ENCODE measurements at regions not wholly inside any gene's neighbourhood (a gene's known extent, or its start where the extent isn't known, plus 50 kb on each side); places are given as distances from the start of the nearest gene placed in this dataset.

DNA sequence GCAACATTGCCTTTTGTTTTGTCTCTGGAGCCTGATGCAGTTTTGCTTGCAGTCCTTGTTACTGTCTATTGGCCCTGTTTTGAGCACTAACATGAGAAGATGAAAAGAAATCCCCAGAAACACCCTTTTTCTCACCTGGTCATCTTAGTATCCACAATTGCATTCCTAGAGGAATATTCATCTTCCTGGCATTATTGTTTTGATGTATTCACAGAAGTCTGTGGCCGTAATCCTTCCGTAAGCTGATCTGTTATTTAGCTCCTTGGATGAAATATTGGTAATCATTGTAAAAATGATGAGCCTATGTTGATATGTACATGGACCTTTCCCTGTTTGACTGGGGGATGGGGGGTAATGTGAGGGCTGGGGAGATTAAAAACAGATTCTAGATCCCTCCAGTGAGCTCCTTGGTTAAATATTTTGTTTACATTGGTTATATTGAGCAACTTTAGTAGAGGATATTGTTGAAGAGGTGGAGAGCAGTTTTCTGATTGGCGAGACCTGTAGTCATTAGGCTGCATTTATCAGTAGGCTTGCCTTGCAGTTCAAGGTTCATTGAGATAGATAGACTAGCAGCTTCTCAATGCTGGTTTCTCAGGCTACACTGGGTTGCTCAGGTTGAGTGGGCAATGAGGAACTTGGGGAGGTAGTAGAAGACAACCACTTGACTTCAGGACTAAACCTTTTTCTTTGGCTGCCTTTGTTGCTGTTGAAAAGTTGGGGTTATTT lies 117.5 kb downstream of the MACIR start:
- no peak for DNase-seq (ENCODE audit: low read depth)

DNA sequence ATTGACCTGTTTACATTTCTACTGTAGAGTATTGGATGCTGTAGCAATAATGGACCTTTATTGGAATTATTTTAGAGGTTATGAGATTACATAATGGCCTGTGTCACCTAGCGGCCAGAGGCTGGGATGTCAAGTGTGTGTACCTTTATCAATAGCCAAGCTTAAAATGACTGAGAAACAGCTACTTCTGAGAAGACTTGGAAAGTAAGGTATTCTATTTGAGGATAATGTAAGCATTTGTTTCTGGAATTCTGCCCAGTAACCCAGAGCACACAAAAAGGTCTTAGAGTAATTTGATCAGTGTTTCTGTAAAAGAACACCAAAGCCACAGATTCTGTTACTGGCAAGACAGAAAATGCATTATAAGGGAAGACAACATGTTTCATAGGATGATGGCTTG lies 116.8 kb downstream of the MACIR start:
- DNase-seq (ENCODE audit: low read depth): no peak

DNA sequence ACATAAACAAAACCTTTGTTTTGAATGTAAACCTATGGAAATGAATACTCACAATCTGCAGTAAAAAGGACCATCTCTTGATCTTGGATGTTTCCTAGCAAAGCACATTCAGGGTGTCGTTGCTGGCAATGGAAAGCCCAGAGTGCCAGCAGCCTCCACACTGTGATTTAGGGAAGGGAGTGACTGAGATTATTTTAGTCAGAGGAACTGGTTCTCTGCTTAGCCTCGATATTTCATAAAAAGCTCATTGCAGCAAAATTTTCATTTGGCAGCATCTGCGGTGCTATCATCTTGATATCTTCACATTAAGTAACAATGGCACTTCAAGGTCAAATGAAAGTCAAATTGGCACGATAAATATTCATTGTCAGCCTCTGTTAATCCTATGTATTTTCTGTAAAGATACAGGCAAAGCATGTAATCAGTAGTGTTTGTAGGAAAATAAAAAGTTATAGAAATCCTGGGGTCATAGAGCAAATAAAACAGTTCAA lies 116.0 kb downstream of the MACIR start:
- no peak for DNase-seq (ENCODE audit: low read depth)

DNA sequence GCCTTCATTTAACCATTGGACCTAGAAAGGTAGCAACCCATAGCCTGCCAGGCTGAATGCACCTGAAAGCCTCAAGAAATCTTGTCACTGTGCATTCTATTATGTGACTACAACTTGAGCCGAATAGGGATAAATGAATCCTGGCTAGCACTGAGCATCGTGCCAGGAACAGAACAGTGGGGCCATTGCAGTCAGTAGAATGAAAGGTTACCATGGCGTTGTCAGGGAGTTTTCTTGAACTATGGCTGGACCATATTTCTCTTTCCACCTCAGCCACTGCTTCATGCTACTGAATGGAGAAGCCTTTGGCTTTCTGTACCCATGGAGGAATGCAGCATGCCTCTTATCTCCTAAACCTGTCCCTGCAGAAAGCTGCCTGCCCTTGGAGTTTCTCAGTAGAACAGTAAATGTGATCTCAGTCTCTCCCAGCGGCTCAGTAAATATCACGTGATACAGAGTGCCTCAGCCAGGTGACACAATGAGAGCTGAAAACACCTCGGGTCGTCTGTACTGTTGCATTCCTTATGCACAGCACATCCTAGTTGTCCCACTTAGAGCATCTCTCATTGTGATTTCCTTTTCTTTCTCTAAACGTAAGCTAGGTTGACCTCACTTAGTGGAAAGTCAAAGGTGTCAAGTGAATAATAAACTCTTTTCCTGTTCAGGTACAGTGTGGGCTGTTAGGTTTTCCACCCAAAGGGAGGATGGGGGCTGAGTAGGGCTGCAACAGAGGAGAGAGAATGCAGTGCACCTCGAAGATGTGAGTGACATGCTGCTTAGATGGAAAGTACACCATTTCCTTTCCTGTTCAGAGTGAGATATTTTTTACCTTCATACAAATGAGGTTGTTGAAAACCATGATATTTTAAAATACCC lies 115.3 kb downstream of the MACIR start:
- DNase-seq (ENCODE audit: low read depth): no peak

DNA sequence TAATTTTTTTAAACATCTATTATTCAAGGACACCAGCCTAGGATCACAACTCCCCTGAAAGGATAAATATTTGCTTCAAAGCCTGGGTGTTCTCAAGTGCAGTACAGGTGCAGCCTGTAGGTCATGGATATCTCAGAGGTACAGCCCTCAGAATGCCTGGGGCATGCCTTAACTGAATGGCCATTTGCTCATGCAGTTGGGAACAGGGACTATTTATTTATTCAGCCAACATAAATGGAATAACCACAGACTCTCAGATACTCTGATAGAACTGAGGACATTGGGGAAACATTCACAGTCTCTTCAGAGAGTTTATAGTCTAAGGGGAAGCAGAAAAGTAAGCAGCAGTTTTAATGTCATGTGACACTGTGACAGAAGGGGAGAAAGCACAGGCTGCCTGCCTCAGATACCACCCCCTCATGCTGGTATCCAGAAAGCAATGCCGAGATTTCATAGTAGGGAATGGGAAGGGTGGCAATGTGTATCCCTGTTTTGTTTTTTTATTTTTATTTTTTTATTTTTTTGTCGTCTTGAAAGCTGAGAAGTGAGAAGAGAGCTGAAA lies 112.6 kb downstream of the MACIR start:
- no peak for DNase-seq (ENCODE audit: low read depth)

DNA sequence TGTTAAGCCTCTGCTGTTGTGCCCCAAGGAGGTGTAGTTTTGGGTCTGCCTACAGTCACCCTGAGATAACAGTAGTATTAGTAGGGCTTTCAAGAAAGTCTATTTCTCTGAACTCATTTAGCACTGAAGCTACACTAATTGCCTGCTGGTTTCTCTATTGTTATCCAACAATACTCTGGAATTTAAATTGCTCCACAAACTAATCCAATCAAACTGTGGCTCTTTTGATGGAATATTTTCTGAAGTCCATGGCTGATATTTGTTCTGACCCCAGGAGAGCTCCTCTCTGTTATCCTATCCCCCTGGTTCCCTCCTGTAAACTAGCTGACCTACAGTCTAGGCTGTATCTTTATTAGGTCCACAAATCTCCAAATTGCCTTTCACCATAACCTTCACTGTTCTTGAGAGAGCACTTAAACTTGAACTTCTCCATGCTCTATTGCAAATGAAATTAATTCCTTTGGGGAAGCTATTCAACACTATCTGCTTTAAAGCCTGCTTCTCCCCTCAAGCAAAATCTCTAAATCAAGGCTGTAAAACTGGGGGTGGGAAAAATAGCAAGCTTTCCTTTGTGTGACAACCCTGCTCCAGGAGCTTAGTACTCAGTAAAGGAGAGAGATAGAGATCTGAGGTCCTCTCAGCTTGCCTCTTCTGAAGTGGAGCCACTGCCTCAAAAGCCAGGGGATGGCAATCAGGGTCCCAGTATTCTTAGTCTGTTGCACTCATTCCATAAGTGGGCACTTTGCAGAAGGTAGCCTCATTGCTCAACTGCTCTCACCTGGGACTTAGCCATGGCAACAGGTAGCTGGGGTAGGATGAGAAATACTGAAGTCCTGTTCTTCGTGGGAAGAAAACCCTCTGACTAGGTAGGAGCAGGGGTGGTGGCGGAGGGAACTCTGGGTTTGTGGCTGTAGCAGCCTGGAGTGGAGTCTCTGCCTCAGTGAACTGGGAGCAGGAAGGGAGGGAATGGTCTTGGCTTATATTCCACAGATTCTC lies 110.9 kb downstream of the MACIR start:
- DNase-seq (ENCODE audit: low read depth): no peak

DNA sequence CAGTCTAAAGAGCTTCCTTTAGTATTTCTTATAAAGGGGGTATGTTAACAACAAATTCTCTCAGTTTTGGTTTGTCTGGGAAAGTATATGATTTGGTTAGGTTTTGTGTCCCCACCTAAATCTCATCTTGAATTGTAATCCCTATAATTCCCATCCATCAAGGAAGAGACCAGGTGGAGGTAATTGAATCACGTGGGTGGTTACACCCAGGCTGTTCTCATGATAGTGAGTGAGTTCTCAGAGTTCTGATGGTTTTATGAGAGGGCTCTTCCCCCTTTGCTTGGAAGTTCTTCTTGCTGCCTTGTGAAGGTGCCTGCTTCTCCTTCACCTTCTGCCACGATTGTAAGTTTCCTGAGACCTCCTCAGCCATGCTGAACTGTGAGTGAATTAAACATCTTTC lies 109.1 kb downstream of the MACIR start:
- no peak for DNase-seq (ENCODE audit: low read depth)

DNA sequence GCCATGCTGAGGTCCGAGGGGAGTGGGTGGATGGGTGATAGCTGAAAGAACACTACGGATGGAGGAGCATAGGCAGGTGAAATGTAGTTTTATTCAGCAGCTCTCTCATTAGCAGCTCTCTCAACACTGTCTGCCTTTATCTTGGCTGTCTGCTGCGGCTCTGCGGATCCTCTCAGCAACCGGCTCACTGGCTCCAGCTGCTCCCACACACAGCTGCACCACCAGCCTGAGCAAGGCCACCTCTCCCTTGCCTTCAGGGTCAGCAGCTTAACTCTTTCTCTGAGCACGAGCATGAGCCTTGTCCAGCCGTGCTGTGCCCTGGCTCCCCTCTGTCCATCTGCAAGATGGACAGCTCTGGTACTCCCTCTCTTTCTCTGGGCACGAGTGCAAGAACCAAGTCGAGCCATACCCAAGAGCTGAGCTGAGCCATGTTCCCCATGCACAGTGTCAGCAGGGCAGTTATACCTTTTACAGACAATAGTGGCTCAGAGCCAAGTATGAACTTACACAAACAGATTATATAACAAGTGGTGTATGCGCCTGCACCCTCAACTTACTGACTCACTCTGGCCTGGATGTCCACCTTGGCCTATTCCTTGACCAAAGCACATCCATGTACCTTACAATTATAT lies 108.5 kb downstream of the MACIR start:
- DNase-seq (ENCODE audit: low read depth): no peak

DNA sequence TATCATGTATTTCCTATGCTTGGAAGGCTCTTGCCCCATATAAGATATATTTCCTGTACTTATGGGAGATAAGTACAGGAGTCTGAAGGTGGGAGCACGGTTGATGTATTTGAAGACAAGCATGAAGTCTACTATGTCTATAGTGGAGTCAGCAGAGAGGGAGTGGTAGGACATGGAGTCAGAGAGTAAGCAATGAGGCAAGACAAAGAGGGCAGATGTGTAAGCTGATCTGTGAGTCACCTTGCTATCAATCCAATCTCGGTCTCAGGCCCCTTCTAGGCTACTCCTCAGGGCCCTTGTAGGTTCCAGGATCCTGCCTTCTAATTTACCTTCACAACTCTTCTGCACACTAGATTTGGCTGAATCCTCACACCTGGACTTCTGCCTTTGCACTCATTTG lies 105.5 kb downstream of the MACIR start:
- no peak for DNase-seq (ENCODE audit: low read depth)

DNA sequence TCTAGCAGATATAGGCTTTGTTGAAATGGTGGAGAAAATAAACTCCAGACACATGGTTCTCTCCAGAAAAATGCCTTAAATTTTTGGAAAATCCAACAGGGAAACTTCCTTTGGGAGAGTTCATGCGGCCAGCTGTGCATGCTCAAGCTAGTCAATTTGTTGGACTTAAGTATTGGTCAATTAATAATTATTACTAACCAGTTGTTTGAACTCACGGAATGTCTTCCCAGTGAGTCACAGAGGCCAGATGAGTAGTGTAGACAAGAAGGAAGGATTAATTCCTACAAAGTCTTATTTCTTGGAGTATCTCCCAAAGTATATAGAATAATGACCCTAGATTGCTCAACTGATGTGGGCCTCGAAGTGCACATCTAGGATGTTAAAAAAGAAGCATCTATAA lies 103.6 kb downstream of the MACIR start:
- no peak for DNase-seq (ENCODE audit: low read depth)

DNA sequence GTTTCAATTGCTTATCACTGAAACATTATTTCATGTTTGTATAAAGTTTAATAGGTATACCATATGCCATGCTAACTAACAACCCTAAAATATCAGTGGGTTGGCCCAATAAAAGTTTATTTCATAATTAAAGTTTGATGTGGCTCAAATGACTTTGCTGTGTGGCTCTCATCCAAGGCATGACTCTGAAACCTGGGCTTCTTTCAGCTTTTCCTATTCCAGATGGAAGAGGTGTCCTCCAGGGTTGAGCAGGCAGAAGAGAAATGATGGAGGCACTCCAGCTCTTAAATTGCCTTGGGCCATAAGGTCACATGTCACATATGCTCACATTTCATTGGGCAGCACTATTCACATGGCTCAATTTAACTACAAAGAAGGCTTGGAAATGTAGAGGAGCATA lies 101.9 kb downstream of the MACIR start:
- DNase-seq (ENCODE audit: low read depth): no peak

DNA sequence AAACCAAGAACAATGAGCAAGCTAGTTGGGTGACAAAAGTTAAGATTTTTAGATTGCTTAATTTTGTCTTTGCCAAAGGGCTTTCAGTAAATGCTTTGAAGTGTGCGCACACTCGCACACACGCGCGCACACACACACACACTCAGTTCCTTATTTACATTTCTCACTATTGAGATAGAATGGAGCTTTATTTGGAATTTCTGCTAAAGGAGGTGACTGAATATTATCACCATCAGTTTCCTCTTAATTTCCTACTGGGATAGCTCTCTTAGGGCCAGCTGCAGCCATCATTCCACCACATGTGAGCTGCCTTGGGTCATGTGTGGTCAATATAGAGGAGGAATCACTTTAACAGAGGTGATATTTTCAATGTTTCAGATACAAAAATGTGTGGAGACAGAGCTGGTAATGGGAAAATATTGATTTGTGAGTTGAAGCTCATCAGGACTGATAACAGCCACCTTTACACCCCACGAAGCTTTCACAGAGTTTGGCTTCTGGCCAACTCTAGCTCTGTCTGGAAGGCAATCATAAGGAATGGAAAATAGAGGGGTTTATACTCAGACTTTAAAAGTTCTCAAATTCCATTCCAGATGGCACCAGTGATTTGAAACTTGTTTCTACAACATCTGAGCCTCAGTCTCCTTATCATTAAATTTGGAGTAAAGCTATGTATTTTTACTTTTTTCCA lies 99.9 kb downstream of the MACIR start:
- no peak for DNase-seq (ENCODE audit: low read depth)

DNA sequence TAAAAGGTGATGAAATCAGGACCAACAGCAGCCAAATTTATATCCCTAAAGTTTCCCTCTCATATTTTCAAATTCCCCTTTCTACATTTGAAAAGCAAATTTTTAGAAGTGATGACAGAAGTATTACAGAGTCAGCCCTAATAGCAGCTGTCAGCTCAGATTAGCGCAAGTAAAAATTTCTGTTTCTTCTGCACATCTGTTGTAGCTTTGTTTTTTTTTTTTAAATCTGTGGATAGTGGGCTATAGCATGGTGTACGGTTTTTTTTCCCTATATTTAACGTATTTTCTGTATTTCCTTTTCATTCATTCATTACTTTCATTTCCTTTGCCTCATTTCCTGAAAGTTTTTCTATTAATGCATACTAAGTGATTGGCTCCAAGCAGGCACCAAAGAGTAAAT lies 99.1 kb downstream of the MACIR start:
- no peak for DNase-seq (ENCODE audit: low read depth)

DNA sequence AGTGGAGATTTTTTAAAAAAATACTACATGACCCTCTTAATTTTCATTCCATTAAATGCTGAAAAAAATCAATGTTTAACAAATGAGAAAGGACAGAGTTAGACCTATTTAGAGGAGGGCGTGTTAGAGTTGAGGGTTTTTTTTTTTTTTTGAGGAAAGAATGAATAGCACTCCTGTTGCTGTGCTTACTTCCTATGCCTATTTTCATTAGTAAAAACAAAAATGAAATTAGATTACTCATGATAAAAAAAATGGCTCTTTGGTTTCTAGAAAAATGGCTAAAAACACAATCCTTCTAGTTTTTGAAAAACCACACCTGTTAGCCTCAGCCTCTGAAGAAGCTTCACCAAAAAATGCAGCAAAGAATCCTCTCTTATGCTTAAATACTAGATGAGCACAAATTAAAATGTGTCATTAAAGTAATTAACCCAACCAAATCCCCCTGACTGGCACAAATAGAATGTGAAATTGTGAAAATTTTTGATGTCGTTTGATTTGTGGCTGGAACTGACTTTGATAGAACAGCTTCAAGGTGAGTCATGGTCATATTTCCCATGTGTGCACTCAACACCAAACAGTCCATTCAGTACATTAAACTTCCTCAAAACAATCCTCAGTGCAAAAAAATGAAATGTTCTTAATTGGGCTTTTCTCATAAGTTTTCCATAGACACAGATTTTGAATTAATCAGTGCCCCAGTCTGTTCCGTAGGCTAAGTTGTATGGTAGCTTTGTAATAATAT lies 98.0 kb downstream of the MACIR start:
- no peak for DNase-seq (ENCODE audit: low read depth)

DNA sequence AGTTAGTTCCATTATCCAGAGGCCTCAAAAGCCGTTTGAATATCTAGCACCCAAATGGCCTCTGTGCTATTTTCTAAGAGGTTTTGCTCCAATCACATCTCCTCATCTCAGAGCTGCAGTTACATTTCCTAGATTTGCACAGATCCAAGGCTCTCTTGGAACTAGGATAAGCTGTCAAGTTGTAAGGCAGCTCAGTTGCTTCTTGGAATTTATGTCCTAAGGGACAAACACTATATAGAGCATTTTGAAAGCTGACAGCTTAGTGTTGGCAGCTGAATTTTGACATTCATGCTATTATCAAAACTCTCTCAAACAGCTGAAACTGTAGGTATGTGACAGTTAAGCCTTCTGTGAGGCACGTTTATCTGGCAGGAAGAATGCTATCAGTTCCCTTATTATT lies 97.0 kb downstream of the MACIR start:
- no peak for DNase-seq (ENCODE audit: low read depth)

DNA sequence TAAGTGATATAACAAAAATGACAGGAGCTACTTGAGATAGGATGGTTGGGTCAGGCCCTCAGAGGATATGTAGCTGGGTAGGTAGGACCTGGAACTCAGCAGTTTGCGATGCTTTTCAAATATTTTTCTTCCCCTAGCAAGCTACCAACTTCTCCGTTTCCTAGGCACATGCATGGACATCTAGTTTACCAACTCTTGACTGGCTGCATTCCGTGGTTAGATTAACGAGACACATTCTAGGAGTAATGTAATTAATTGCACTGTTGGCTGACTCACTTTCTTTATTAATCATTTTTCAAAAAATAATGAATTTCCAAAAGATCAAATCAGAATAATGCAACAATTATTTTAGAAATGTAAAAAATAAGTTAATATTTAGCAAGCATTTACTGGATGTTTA lies 95.9 kb downstream of the MACIR start:
- no peak for DNase-seq (ENCODE audit: low read depth)

DNA sequence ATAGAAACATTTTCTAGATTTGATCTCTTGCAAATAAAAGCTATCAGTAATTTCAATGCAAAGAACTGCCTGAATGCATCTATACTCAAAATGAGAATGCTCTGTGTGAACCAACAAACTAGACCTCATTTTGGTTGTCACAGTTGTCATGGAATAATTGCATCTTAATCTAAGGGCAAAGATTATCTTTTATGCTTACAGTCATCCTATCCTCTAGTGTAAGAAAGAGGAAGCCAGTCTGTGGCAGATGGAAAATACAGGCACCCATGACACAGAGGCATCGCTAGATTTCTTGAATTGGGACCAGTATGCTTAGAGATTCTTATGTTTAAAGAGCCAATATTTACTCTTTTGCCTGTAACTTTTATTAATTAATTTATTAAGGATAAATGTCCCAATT lies 95.0 kb downstream of the MACIR start:
- no peak for DNase-seq (ENCODE audit: low read depth)

DNA sequence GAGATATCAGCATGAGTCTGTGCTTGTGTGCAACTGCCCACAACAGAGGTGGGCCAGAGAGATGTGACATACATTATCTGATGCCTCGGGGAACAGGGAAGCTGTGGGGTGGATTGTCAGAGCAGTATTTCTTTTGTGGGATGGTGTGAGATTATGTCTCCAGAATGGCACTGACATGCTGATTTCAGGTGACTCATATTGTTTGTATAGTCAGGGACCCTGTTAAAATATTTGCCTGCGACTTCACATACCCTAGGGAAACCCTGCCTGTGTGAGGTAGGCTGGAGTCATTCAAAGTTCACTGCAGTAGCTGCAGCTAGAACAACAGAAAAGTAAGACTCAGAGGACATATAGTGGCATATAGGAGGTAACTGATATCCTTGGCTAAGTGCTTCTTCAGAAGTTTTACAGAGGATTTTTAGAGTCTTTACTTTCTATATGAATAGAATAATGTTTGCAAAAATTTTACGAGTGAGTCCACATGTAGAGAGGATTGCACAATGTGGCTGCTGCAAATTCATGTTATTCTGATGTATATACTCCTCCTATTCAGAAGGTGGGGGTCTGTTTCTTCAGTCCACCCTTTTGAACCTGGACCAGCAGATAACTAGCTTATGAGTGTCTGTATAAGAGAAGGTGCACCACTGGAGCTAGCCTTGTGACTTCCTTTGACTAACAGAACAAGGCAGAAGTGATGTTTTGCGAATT lies 89.3 kb downstream of the MACIR start:
- no peak for DNase-seq (ENCODE audit: low read depth)

DNA sequence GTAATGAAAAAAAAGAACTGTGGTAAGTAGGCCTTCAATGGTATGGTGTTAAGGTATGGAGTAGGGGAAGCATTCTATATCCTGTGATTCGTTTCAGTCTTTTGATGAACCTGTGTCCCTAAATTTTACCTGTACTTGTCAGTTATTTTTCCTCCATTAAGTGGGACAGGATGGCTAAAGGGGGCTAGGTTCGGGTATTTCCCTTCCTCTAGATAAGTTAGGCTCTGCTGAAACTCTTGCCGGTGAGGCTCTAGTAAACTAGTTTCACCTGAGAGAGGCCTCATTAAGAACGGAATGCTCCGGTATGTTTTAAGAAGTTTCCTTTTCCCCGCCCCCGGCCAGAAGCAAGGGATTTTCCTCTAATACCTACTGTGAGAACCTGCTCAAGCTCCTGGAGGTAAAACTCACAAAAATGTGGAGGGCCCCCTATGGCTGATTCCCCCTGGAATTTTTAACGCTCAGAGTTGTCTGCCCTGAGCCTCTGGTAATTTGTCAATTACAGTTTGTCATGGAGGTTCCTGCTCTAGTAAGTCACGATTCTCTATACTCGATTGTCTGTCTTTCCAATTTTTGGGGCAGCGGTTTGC lies 87.7 kb downstream of the MACIR start:
- no peak for DNase-seq (ENCODE audit: low read depth)

Data from HS-5 (cell line).